Erythroblast (primary cell): ENCODE measurements at regions not wholly inside any gene's neighbourhood (a gene's known extent, or its start where the extent isn't known, plus 50 kb on each side); places are given as distances from the start of the nearest gene placed in this dataset.

Experiments
- GATA1 ChIP-seq: IDR thresholded peaks from 2 replicates; pipeline ENCODE4 v1.6.1; 2011; ENCODE audit warnings: low read depth, mild to moderate bottlenecking, control low read depth, low read length, moderate library complexity
- POLR2A ChIP-seq: IDR thresholded peaks from 2 replicates; pipeline ENCODE4 v1.6.1; 2011; ENCODE audit warnings: mild to moderate bottlenecking, low read length

DNA sequence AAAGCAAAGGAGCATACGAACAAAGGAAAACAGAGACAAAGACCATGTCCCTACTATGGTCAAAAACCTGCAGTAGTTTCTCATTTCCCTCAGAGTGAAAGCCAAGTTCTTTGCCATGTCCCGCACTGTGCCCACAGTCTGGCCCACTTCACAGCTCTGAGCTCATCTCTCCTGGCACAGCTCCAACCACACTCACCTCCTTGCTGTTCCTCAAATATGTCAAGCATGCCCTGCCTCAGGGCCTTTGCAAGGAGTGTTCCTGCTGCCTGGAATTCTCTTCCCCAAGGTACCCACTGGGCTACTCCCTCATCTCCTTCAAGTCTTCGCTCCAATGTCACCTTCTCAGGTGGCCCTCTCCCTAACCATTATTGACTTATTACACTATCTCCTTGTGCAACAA lies 72.1 kb downstream of the COX18 start:
- no peak for TF ChIP-seq POLR2A
- no peak for TF ChIP-seq GATA1
